GM12864 (cell line): ENCODE measurements at regions not wholly inside any gene's neighbourhood (a gene's known extent, or its start where the extent isn't known, plus 50 kb on each side); places are given as distances from the start of the nearest gene placed in this dataset.

Experiments used
- DNase-seq: peaks from one replicate; pipeline ENCODE4 v3.0.0-alpha.2; 2011; ENCODE audit warnings: low read depth
- H3K4me3 ChIP-seq: 2 replicates; pipeline ENCODE4 v1.5.1; 2011; ENCODE audit warnings: mild to moderate bottlenecking, low read depth, low read length, control low read depth
- TF ChIP-seq, protein P1 (sequence below): IDR thresholded peaks from 2 replicates; pipeline ENCODE4 v1.5.1; 2011; ENCODE audit warnings: low read depth, mild to moderate bottlenecking, moderate library complexity, low read length, control low read depth, inconsistent platforms; ENCODE audit errors: missing control alignments

DNA sequence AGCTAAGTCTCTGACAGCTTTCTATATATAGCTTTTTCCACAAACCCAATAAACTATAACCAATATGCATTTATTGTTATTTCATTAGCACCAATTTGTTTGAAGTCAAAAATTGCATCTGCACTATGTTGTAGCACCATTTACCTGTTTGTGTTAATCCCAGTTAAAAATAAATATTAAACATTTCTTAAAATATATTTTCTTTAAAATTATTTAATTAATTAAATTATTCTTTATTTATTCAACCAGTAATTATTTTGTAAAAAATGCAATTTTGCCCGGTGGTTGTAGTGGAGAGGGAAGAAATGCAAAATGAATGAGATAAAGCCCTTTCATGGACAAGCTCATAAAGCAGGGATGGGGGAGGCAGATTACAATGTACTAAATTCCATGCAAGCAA, 1257.9 kb downstream of the PCDH17 start:
- TF ChIP-seq, protein P1, sequence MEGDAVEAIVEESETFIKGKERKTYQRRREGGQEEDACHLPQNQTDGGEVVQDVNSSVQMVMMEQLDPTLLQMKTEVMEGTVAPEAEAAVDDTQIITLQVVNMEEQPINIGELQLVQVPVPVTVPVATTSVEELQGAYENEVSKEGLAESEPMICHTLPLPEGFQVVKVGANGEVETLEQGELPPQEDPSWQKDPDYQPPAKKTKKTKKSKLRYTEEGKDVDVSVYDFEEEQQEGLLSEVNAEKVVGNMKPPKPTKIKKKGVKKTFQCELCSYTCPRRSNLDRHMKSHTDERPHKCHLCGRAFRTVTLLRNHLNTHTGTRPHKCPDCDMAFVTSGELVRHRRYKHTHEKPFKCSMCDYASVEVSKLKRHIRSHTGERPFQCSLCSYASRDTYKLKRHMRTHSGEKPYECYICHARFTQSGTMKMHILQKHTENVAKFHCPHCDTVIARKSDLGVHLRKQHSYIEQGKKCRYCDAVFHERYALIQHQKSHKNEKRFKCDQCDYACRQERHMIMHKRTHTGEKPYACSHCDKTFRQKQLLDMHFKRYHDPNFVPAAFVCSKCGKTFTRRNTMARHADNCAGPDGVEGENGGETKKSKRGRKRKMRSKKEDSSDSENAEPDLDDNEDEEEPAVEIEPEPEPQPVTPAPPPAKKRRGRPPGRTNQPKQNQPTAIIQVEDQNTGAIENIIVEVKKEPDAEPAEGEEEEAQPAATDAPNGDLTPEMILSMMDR: no peak
- H3K4me3 ChIP-seq: no peak overlapping the region
- DNase-seq: no peak

DNA sequence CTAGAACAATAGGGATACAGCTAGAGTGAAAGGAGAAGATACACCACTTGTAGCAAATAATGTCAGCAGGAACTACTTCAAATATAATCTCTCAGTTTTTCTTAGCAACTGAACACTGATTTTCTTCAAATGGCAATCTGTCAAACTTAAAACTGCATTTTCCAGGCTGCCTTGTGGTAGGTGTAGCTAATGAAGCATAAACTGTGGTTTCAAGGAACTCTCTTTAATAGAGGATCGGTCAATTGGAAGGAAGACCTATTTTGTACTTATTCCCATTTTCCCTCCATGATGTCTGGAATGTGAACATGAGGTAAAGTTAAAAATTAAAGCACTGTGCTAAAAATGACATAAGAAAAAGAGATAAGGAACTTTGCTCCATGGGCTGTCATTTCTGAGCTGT, 1261.9 kb downstream of the PCDH17 start:
- TF ChIP-seq, protein P1: no peak
- no peak overlapping the region for H3K4me3 ChIP-seq
- DNase-seq: no peak

DNA sequence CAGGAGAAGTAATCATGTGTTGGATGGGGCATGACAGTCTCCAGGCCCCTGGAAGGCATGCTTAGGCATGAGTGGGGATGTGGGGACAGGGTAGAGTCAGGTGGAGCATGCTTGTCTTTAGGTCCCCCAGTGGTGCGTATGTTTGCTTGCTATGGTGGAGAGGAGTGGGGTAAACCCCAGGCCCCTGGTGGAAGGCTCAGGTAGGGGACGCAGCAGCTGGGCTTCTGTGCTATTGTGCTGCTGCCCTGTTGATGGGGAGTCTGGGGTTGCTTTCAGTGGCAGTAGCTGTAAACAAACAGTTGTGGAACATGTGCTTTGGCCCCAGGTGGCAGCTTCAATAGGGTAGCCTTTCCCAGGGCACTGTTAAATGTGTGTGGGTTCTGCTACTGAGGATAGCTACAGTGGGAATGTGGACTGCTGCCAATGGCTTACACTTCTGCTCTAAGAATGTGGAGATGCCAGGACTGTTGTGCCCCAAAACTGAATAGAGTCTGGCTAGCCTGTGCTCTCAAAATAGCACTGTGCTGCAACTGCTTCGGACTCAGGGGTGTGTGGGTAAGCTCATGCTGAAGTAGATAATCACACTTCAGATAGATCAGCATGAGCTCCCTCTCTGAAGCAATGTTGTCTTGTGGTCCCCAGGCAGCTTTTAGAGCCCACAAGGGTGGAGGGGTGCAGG, 1257.3 kb downstream of the DIAPH3 start:
- TF ChIP-seq, protein P1: no peak
- H3K4me3 ChIP-seq: no peak overlapping the region
- DNase-seq: no peak

DNA sequence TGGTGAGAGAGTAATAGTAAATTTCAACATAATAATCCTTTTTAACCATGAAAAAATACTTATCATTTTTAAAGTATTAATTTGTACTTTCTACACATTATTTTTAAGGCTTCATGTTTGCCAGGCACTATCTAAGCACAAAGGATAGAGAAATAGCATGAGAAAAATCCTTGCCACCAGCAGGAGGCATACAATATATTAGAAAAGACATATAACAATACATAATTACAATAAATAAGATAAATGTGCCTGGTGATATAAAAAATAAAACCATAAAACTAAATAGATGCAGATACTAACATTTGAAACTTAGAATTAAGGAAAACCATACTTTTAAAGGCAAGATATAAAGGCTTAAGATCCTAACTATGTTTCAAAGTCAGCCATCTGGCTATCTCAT, 1256.4 kb downstream of the DIAPH3 start:
- H3K4me3 ChIP-seq: no peak overlapping the region
- TF ChIP-seq, protein P1: no peak
- DNase-seq: no peak

DNA sequence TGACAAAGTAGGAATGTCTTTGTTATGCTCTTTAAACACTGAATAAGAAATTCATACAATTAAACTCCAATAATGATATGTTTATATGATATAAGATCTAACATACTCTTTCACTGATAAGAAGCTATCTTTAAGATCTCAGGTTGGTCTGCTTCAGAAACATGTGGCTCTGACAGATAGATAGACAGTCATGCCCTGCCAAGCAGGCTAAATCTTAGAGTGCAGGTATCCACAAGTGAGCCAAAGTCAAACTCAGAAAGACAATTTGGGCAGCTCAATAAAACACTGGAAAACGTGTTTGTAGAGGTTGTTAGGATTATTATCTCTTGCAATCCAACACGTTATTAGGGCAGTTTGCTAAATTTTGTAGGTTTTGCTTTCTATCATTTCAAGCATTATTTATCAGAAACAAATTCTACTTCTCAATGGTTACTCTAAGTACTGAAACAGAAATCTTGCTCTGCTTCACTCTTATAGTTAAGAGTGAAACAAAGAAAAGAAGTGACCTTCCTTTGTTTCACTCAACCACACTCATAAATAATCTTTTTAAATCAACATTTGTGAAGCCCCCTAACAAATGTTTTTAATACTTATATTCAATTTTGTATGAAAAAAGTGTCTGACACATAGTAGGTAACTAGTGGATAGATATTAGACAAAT, 1255.6 kb downstream of the DIAPH3 start:
- DNase-seq: no peak
- H3K4me3 ChIP-seq: no peak overlapping the region
- TF ChIP-seq, protein P1: no peak

DNA sequence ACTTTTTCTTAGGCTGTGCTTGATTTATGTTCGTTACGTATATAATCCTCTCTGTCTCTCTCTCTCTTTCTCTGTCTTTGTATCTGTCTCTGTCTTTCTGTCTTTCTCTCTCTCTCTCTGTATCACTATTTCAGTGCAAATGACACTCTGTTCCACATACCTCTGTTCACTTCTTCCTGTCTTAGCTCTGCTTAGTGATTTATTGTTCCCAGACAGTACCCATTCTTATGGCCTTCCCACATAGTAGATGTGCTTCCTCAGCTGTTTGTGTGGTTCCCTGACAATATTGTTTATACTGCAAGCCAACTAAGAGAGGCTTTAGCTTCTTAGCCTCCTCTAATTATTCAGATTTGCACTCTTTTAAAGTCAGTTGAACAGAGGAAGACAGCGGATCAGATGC, 1244.2 kb downstream of the DIAPH3 start:
- no peak for DNase-seq
- no peak overlapping the region for H3K4me3 ChIP-seq
- TF ChIP-seq, protein P1: no peak

DNA sequence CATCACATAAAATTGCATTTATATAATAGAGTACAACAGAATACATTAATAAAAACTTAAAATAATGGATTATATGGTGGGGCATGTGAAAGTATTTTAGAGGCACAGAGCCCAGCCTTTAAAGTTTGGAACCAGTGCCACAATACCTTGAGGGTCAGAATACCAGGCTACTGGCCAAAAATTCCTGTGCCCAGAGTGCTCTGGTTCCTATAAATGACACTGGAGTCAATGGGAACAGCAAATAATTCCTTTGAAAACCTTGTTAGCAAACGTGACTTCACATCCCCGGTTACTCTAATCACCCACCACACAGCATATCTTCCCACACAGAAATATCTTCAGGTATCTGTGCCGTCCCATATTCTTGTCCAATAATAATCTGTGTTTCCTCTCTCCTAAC, 1242.6 kb downstream of the DIAPH3 start:
- DNase-seq: no peak
- TF ChIP-seq, protein P1: no peak
- H3K4me3 ChIP-seq: no peak overlapping the region
